HG03469 (cell line): ENCODE measurements at regions not wholly inside any gene's neighbourhood (a gene's known extent, or its start where the extent isn't known, plus 50 kb on each side); places are given as distances from the start of the nearest gene placed in this dataset.
"Not testable (repeated sequence)": the region's sequence is repeated elsewhere in the genome, so short reads cannot be mapped to it uniquely, and the experiment has no call there.

Experiments
- ATAC-seq: cut with Tn5 transposase; IDR thresholded peaks from one replicate; pipeline ENCODE4 v1.9.1; 2021; ENCODE audit warnings: mild to moderate bottlenecking, moderate library complexity, moderate number of reproducible peaks; ENCODE audit not compliant: unreplicated experiment

DNA sequence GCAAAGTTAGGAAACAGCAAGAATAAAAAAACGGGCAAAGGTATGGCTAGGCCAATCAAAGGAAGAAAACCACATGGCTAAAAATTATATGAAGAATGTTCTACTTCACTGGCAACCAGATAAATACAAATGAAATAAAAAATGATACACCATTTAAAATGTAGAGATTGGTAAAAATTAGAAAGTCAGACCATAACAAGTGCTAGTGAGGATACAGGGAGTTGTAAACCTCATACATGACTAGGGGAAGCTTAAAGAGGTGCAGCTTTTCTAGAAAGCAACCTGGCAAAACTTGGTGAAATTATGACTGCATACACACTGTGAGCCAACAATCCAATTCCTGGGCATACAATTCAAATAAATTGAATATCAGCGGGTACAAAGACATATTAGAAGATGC is 119.0 kb upstream of the LIFR start:
- no peak for ATAC-seq

DNA sequence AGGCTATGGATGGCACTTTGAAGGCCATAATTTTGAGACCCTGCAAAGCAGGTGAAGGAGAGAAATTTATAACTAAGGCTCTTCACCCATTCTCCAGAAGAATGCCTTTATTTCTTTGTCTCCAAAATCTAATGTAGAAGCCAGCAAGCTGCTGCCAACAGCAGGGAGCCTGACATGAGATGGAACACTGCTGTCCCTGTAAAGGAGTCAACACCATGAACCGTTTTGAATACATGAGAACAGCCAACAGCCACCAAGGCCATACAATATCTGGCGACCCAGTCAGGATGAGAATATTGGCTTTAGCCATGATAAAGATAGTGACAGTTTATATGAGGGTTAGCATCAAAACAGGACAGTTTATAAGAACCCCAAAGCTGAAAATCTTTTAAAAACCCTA is 121.2 kb upstream of the LIFR start:
- ATAC-seq = no peak

DNA sequence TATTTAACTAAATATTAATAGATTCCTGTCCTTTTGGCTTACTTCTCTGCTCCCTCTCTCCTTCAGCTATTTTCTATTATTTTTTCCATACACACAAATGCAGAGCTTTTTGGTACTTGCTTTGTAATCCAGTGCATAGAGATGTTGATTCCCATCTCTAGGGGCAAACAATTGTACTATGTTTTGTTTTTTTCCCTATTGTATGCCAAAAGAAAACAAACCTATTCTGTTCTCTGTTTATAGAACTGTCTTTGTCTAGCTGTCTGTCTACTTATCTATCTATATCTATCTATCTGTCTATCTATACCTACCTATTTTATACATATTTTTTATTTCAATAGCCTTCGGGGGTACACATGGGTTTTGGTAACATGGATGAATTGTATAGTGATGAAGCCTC is 121.6 kb upstream of the LIFR start:
- no peak for ATAC-seq

DNA sequence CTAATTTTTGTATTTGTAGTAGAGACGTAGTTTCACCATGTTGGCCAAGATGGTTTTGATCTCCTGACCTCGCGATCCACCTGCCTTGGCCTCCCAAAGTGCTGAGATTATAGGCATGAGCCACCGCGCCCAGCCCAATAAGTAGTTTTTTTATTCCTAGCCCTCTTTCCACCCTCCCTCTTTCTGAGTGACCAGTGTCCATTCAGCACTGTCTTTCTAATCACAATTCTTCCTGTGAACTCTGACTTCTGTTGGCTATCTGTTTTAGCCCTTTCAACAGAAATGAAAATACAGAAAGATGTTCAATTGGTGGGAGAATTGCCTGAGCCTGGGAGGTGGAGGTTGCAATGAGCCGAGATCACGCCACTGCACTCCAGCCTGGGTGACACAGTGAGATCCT is 122.3 kb upstream of the LIFR start:
- ATAC-seq = not testable (repeated sequence)

DNA sequence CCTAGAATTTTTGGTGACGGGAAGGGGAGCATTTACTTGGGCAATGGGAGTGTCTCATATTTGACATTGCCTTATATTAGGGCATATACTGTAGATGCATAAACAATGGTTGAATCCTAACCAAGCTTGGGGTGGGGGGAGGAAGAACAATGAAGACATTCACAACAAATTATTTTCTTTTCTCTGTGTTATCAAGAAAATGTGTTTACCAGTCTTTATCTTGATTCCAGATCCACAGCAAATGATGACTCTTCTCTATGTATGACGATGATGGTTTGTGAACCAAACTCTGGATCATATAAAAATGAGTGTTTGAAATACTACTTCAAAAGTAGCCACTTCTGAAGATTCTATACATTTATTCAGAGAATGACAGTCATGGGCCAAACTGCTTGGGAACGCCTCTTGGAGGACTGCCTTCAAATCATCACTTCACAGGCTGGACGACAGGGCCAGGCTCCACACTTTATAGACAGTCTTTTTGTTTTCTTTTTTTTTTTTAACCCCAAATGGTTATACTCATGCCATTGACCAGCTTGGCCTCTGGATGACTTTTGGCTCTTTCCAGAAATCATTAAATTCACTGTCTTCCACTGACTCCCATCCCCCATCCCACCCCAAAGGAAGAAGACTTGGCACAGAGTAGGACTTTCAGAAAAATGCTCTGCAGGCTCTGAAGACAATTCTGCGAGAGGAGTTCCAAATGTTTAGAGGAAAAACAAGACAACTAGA is 123.8 kb upstream of the LIFR start:
- ATAC-seq = no peak

DNA sequence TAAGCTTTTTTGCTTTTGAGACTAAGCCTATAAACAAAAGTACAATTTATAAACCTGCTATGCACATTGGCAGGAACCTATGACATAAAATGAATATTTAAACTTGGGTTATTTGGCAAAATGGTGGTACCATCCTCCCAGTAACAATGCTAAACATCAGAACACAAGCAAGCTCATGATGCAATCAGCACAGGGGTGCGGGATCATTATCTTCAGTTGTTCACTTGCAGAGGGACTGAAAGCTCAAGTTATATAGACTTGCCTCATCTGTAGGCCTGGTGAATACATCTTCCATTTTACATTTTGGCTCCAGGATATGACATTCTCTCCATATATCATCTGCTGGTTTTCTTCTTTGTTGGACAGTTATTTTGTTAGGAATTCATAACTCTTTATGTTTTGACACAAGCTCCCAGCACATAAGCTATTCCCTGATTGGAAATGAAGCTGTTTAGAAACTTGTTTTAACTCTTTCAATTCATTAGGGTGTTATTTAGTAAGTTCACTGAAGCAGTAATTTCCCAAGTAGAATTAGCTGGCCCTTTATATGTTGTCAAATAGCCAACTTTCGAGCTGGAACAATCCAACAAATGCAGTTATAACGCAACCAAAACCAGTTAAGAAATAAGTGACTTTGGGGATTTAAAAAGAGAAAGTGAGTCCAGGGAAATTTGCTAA is 124.7 kb upstream of the LIFR start:
- ATAC-seq = no peak

DNA sequence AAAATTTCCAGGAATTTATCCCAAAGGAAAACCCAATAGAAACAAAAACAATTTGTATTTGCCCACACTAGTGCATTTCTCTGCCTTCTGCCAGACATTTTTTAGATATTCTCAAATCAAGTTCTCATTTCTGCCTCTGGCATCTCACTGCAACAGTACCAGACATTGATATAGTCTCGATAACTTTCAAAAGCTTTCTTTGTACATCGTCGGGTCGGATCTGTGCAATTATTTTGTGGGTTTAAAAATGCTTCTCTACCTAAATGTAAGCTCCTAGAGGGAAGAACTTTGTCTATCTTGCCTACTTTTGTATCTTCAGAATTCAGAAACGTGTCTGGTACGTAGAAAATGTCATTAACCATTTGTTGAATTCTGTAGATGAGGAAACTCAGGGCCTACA is 125.5 kb upstream of the LIFR start:
- no peak for ATAC-seq

DNA sequence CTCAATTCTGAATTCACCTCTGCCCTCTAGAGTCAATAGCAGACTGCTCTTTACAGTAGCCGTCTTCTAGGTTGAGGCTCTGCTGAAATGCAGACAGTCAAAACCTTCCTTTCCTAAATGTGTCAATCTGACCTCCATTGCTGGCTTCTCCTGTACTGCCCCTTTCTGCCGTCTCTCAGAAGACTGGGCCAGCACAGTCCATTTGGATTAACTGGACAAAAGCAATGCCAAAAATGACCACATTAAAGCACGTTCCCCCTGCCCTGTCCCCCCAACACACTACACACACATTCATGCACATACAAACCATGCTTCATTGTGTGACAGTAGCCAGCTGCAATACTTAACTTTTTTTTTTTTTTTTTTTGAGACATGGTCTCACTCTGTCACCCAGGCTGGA is 130.2 kb upstream of the LIFR start:
- no peak for ATAC-seq

DNA sequence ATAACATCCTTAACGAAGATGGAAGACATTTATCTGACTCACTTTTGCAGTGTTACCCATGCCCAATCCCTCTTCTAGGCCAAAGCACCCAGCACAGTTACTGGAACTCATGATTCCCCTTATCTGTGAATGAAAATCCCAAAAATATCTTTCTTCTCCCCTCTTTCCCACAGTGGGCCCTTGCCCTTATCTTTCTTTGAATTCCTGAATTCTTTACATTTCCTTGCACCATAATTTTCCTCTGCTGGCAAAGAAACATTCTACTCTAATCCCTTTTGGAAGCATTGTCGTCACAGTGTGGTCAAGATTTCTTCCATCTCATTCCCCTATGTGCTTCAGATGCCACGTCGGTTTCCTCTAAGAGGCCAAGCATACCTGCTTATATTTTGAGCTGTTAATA is 135.9 kb upstream of the LIFR start:
- no peak for ATAC-seq

DNA sequence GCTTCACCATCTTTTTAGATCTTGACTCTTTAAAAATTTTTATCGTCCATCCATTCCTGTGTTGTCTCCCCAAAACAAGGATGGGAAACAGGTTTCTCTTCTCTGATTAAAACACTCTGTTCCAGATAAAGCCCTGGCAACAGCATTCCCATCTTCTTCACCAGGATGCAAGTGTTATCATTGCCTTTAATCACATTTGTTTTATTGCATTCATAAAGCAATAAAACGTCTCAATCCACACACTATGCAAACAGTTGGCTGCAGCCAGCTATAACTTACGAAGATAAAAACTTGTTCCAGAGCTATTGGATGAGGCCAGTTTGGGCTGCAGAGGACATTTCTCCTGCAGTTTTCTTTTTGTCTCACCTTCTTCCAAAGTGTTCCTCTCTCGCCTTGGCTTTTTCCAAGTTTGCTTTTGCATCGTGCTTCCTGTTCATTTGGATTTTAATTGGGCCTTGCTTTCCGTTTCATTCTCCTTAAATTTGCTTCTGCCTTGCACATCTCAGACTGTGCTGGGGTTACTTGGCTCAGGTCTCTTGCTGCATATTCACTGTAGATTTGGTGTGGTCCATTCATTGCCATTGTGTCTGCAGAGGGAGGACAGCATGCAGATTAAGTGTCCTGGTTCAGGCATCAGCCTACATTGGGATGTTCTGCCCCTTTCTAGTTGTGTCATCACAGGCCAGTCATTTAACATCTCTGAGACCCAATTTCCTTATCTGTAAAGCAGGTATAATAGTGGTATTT is 136.5 kb upstream of the LIFR start:
- no peak for ATAC-seq

DNA sequence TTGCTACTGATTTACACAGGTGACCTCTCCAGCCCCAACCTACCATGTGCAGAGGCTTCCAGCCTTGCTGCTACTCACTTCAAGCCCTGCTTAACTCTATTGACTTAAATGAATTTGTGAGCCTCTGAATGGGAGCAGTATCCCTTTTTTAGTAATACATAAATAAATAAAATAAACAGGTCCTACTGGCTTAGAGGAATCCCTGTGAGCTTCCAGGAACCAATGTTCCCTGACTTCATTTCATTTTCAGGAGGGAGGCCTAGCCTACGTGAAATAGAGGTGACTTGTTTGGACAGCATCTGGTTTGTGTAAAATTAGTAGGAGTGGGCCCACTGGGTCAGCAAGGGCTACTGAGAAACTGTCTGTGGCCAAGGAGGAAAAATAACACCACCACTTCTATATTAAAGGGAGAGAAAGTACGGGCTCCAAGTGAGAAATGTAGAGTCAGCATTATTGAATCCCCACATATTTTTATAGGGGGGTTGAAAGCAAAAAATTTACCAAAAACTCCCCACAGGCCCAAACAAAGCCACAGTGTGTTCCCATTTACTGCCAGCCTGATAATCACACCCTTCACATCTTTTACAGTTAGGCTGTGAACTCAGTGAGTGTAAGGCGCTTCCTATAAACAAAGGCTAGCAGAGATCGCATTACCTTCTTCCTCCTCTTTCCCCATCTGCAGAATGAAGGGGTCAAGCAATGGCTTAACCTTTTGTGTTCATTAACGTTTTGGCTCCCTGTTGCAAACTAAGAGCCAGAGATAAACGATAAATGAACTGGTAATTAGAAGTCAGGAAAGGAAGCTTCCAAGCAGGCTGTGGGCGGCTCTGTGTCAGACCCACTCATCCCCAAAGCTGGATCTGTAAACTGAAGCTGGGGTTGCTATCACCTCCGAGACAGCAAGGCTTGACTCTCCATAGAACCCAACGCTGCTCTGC is 138.8 kb upstream of the LIFR start:
- ATAC-seq = no peak

DNA sequence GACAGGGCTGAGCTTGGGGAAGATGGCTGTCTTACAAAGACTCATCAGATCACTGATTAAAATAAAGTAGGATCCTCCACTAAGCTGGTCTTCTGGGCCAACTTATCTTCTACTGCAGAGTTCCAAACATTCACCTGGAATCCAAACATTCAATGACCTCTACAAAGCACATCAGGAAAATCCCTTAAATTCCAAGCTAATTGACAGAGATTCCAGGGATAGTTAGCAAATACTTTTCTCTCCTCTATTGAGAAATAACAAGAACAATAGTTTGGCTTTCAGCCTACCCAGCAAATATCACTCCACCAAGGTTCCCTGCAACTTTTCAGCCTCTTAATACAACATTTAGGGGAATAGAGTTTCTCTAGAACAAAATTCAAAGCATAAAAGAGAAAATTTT is 140.6 kb upstream of the LIFR start:
- ATAC-seq = no peak

DNA sequence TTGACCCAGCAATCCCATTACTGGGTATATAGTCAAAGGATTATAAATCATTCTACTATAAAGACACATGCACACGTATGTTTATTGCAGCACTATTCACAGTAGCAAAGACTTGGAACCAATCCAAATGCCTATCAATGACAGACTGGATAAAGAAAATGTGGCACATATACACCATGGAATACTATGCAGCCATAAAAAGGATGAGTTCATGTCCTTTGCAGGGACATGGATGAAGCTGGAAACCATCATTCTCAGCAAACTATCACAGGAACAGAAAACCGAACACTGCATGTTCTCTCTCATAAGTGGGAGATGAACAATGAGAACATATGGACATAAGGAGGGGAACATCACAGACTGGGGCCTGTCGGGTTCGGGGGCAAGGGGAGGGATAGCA is 140.3 kb upstream of the OSMR start:
- not testable (repeated sequence) for ATAC-seq

DNA sequence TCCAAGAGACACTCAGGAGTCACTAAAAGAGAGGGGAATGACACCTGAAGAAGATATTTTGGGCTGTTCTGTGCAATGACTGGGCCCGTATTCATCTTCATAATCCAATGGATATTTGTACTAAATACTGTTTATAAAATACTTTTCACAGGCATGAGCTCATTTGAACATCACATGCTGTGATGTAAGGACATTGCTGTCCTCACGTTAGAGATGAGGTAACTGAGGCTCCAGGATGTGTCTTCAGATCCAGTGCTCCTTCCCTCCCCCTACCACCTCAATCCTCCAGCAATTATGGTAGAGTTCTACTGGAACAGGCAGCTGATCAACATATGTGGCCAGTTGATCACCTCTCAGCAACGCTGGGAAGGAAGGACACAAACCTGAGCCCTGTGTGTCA is 139.4 kb upstream of the OSMR start:
- no peak for ATAC-seq

DNA sequence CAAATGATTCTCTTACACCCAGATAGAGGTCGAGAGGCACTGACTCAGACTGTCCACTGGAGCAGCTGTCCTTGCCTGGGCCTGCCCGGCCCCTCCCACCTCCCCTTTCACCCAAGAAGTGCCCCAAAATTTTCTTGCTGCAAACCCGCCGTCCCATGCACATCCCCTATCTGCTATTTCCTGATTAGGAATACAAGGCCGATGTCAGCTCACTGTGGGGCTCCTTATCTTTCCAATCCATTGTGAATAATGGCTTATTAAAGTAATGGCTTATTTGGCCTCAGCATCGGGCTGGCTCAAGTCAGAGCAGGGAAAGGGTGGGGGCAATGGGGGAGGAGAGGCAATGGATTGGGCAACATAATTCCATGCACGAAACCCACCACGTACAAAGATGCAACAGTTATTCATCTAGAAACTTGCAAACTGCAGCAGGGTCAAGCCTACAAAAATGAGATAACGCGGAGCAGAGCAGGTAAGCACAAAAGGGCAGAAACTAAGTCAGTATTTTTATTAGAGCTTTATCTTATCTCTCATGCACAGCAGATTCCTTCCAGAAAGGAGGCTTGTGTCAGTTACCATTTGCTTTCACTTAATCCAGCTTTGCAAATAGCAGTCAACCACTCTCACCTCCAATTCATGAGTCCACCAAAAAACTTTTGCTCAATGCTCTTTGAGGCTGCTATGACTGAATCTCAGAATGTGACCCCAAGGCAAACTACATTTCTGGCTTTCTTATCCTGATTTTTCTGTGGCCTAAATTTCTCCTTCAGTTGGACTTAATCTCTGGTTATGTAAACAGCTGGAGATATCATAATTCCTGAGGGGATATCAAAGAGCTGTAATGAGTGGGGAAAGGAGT is 138.2 kb upstream of the OSMR start:
- no peak for ATAC-seq

DNA sequence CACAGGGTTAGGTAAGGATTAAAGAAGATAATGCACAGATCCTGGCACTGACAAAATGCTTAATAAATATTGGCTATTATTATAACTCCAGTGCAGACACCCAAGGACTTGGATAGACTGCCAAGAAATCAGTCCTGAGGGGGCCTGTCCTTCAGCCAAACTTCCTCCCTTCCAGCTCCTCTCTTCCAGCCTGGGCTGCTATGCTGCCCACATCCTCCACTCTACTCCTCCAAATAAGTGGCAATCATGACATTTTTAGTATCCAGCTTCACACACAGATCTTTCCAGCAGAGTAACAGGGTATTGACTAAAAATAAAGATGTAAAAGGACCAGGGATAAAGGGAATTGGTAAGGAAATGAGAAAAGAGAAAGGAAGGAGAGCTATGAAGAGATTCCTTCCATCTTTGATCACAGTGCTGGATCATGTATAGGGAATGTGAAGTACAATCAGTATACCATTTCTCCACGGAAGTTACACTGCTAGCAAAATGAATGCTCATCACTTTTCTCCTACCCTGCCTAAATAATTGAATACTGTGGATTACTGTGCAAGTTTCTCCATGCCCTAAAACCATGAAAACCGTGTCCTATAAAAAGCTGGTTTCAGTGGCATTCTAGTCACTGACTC is 136.0 kb upstream of the OSMR start:
- no peak for ATAC-seq

DNA sequence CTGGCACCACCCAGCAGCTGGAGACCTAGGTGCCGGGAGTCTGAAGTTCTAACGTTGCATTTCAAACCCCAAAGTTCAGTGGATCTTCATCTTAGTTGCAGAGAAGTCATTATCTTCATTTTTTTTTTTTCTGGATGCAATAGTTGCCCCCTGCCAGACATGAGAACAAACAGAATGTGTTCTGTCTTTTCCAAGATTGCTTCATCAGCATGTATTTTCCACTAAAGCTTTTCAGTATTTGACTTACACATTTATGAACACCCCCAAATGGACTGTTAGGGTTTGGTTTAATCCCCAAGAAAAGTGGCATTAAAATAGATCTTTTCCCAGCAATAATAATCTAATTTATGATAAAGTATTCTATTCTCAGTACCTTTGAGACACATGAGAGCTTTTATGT is 135.2 kb upstream of the OSMR start:
- ATAC-seq = no peak

DNA sequence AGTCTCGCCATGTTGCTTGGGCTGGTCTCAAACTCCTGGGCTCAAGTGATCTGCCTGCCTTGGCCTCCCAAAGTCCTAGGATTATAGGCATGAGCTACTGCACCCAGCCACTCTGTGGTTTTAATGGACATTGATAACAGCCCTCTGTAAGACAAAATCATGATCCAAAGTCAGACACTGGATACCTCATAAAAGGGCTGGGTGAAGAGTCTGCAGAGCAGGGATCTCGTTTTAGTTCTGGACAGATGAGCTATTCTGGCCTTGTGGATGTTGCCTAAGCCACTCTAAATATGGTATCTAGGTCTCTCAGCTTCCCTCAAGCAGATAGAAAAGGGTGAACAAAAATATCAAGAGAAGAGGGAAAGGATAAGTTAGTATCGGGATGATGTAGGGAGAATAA is 133.4 kb upstream of the OSMR start:
- ATAC-seq = no peak

DNA sequence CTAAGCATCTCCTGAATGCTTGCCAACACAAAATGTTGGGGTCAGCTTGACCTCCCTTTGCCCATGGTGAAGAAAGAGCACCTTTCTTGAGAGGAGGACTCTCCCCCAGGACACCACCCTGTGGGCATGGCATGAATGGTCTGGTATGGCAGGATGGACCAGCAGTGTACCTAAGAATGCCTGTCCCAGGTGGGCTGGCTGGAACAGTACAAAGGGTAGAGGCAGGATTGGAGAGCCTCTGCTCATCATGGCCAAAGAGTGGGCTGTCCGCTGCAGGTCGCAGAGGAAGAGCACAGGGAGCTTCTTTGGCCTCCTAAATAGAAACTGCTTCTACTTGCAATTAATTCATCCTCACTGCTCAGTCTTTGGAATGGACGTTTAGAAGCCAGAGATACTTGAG is 131.6 kb upstream of the OSMR start:
- no peak for ATAC-seq
